Prostate gland (tissue), 2 donors: ENCODE measurements at regions not wholly inside any gene's neighbourhood (a gene's known extent, or its start where the extent isn't known, plus 50 kb on each side); places are given as distances from the start of the nearest gene placed in this dataset.

Experiments used
- CTCF ChIP-seq, 4 experiments: fragments of 200-600 bp in 2 of 4; fragments of 450-650 bp in 2 of 4; sonication (generic) in 2 of 4; IDR thresholded peaks; 1 replicate in 3 of 4; 2 replicates in 1 of 4; pipeline ENCODE4 v1.5.1; 2016 to 2019; ENCODE audit warnings: antibody characterized with exemption in 4 of 4, mild to moderate bottlenecking in 2 of 4, moderate library complexity in 2 of 4
- POLR2A ChIP-seq: fragments of 450-650 bp; IDR thresholded peaks from one replicate; pipeline ENCODE4 v1.6.1; 2016; ENCODE audit warnings: antibody characterized with exemption, mild to moderate bottlenecking
- POLR2AphosphoS5 ChIP-seq: sonication (generic); formaldehyde crosslinking; IDR thresholded peaks from one replicate; pipeline ENCODE4 v1.6.1; 2017; ENCODE audit warnings: antibody characterized with exemption

DNA sequence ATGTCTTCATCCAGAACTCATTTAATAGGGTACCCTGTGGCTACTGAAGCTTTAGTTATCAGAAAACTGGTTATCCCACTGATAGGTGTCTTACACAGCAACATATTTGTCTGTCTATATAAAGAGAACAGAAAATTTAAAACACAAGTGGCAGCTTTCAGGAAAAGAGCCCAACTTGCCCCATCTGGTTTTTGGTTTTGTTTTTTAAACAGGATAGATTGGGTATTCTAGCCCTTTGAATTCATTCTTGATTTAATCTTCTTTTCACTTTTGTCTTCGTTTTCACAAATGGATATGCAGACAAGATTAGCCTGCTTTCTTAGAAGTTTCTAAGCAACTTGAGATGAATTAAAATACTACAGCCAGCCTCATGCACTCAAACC is 91.3 kb downstream of the KLF6 start:
- no peak for TF ChIP-seq POLR2A
- no peak for TF ChIP-seq CTCF (IDR thresholded peaks at IDR 0.05)
- no peak for TF ChIP-seq POLR2AphosphoS5
